Cardiac fibroblast (primary cell): ENCODE measurements at regions not wholly inside any gene's neighbourhood (a gene's known extent, or its start where the extent isn't known, plus 50 kb on each side); places are given as distances from the start of the nearest gene placed in this dataset.

Experiments used
- DNase-seq, 2 donors: peaks; one replicate each; pipeline versions ENCODE4 v3.0.0 to v3.0.0-alpha.2; 2010; ENCODE audit warnings: low read depth in 2 of 2
- H3K4me3 ChIP-seq, 2 donors: replicated peaks in 1 of 2; 1 replicate in 1 of 2; 2 replicates in 1 of 2; pipeline ENCODE4 v1.5.1; 2011; ENCODE audit warnings: low read depth in 2 of 2, low read length in 2 of 2, mild to moderate bottlenecking in 2 of 2, moderate library complexity in 1 of 2
- CTCF ChIP-seq: IDR thresholded peaks from one replicate; pipeline ENCODE4 v1.5.1; 2011; ENCODE audit warnings: low read depth, mild to moderate bottlenecking, low read length, inconsistent platforms

- no peak for TF ChIP-seq CTCF
- H3K4me3 ChIP-seq: no peak overlapping the region
- no peak for DNase-seq
Observed at GRCh38 chr2:105450471-105450870, 51.6 kb upstream of the FHL2 start.

GRCh38 chr2:105449076-105449475, 50.2 kb upstream of the FHL2 start:
- TF ChIP-seq CTCF: no peak
- no peak for DNase-seq
- no peak overlapping the region for H3K4me3 ChIP-seq
